GM12864 (cell line): ENCODE measurements at regions not wholly inside any gene's neighbourhood (a gene's known extent, or its start where the extent isn't known, plus 50 kb on each side); places are given as distances from the start of the nearest gene placed in this dataset.

Experiments used
- DNase-seq: peaks from one replicate; pipeline ENCODE4 v3.0.0-alpha.2; 2011; ENCODE audit warnings: low read depth
- H3K4me3 ChIP-seq: 2 replicates; pipeline ENCODE4 v1.5.1; 2011; ENCODE audit warnings: mild to moderate bottlenecking, low read depth, low read length, control low read depth
- TF ChIP-seq, protein P1 (sequence below): IDR thresholded peaks from 2 replicates; pipeline ENCODE4 v1.5.1; 2011; ENCODE audit warnings: low read depth, mild to moderate bottlenecking, moderate library complexity, low read length, control low read depth, inconsistent platforms; ENCODE audit errors: missing control alignments

DNA sequence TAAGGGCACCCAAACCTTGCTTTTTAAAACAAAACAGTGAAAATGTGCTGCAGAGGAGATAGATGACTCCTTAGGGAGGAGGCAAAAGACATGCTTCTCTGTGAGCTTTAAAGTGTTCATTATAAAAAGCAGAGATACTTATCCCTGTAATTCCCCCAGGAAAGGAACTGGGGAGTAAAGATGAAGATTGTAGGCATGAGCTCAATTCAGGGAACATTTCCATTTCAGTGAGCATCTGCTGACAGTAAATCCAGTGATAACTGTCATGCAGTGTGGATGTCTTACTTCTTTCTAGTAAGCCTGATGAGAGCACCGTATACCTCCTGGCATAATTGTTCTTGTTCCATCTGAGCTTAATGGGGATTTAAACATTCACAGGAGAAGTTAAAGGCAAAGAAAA, 1296.5 kb downstream of the MRPL39 start:
- TF ChIP-seq, protein P1, sequence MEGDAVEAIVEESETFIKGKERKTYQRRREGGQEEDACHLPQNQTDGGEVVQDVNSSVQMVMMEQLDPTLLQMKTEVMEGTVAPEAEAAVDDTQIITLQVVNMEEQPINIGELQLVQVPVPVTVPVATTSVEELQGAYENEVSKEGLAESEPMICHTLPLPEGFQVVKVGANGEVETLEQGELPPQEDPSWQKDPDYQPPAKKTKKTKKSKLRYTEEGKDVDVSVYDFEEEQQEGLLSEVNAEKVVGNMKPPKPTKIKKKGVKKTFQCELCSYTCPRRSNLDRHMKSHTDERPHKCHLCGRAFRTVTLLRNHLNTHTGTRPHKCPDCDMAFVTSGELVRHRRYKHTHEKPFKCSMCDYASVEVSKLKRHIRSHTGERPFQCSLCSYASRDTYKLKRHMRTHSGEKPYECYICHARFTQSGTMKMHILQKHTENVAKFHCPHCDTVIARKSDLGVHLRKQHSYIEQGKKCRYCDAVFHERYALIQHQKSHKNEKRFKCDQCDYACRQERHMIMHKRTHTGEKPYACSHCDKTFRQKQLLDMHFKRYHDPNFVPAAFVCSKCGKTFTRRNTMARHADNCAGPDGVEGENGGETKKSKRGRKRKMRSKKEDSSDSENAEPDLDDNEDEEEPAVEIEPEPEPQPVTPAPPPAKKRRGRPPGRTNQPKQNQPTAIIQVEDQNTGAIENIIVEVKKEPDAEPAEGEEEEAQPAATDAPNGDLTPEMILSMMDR, result no peak

GRCh38 chr21:24308183-24308582, 1299.1 kb downstream of the MRPL39 start:
- DNase-seq, result no peak
- no peak overlapping the region for H3K4me3 ChIP-seq
- TF ChIP-seq, protein P1, result no peak

More for the DNA sequence above, 1296.5 kb downstream of the MRPL39 start:
- no peak overlapping the region for H3K4me3 ChIP-seq
- no peak for DNase-seq

GRCh38 chr21:24302400-24302799, 1304.9 kb downstream of the MRPL39 start:
- DNase-seq, result no peak
- TF ChIP-seq, protein P1, result no peak
- no peak overlapping the region for H3K4me3 ChIP-seq

DNA sequence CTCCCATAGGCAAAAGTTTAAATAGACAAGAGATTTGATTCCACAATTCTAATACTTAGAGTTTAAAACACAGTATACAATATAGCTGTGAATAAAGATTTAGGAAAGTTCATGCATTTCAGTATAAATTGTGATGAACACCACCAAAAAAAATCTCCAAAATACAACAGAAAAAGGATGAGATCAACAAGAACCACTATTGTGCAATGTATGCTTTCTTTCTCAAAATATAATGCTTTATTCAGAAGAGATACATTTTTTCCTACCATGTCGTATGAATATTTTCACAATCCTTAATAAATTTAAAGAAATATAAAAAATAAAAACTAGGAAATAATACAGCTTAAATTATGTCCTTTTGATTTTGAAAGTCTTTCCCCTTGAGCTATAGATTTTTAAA, 1309.2 kb downstream of the MRPL39 start:
- TF ChIP-seq, protein P1, result no peak
- H3K4me3 ChIP-seq, result no peak overlapping the region
- no peak for DNase-seq

DNA sequence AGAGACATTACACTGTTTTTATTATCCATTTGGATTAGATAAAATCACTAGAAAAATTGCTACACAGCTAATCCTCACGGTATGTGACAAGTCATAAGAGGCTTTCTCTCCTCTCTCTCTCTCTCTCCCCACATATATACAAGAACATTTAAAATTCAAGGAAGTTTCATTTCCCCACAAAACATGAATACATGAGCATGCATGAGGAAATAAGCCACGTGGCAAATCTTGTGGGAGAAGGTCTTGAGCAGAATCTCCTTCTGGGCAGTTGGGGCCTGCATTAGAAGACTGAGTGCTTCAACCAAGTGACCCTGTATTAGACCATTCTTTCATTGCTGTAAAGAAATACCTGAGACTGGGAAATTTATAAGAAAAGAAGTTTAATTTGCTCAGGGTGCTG, 1313.1 kb downstream of the MRPL39 start:
- TF ChIP-seq, protein P1, result no peak
- DNase-seq, result no peak
- H3K4me3 ChIP-seq, result no peak overlapping the region

GRCh38 chr21:24290151-24290833, 1317.0 kb downstream of the MRPL39 start:
- DNase-seq, result no peak
- TF ChIP-seq, protein P1, result no peak
- H3K4me3 ChIP-seq, result no peak overlapping the region

DNA sequence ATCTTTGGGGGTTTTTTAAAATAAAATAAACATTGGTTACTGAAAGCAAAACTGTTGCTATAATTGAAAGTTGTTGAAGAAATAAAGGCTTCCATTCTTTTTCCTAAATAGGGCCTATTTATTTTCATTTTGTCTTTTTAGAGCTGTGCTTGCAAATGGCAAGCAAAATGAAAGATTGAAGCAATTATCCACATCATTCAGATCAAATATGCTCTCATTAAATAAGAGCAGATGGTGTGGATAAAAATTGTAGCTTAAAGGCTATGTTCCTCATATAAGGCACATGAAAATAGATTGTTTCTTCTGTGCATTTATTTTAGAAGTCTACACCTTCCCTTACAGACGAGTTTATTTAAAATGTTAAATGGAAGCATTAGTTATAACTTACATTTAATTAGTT, 1317.7 kb downstream of the MRPL39 start:
- DNase-seq, result no peak

More for the DNA sequence above, 1317.7 kb downstream of the MRPL39 start:
- H3K4me3 ChIP-seq, result no peak overlapping the region
- TF ChIP-seq, protein P1, result no peak
